ENCODE measurements at regions not wholly inside any gene's neighbourhood (a gene's known extent, or its start where the extent isn't known, plus 50 kb on each side); places are given as distances from the start of the nearest gene placed in this dataset.
"Not testable (repeated sequence)": the region's sequence is repeated elsewhere in the genome, so short reads cannot be mapped to it uniquely, and the experiment has no call there.

- Histone ChIP-seq H3K9me3 (ENCODE audit: control insufficient read depth in 5 of 5, low read length in 5 of 5) (peaks cover 0 to 5% (median 0%) of the 10 kb centered on the region in 5 donors), H3K4me3 (ENCODE audit: low read depth in 1 of 5, low read length in 5 of 5) (no peak overlapping the region), H3K4me1 (ENCODE audit: control insufficient read depth in 5 of 5, insufficient read depth in 5 of 5, low read length in 5 of 5) (peaks cover 0 to 12% (median 0%) of the 10 kb centered on the region in 5 donors), H3K27ac (ENCODE audit: low read depth, low read length) (no peak overlapping the region), H3K9ac (ENCODE audit: low read length in 5 of 5) (no peak overlapping the region), H3K27me3 (ENCODE audit: control insufficient read depth in 5 of 5, insufficient read depth in 4 of 5, low read length in 5 of 5) (peaks cover 0 to 5% (median 0%) of the 10 kb centered on the region in 5 donors), H3K36me3 (ENCODE audit: control insufficient read depth in 5 of 5, insufficient read depth in 5 of 5, low read length in 5 of 5) (no peaks in the 10 kb centered on the region)
Measured at GRCh38 chr3:75300606-75301005, 363.5 kb upstream of the FRG2C start.

GRCh38 chr3:75301050-75301449, 363.1 kb upstream of the FRG2C start:
- not testable (repeated sequence) for H3K9me3 ChIP-seq (ENCODE audit: control insufficient read depth in 5 of 5, low read length in 5 of 5); H3K36me3 ChIP-seq (ENCODE audit: control insufficient read depth in 5 of 5, insufficient read depth in 5 of 5, low read length in 5 of 5); H3K27me3 ChIP-seq (ENCODE audit: control insufficient read depth in 5 of 5, insufficient read depth in 4 of 5, low read length in 5 of 5); H3K9ac ChIP-seq (ENCODE audit: low read length in 5 of 5); H3K27ac ChIP-seq (ENCODE audit: low read depth, low read length); H3K4me3 ChIP-seq (ENCODE audit: low read depth in 1 of 5, low read length in 5 of 5)
- H3K4me1 ChIP-seq (ENCODE audit: control insufficient read depth in 5 of 5, insufficient read depth in 5 of 5, low read length in 5 of 5), result peaks cover 0 to 12% (median 0%) of the 10 kb centered on the region in 5 donors

- no peak overlapping the region for H3K27ac ChIP-seq (ENCODE audit: low read depth, low read length)
- H3K4me3 ChIP-seq (ENCODE audit: low read depth in 1 of 5, low read length in 5 of 5), result no peak overlapping the region
- peaks cover 0 to 5% (median 0%) of the 10 kb centered on the region in 5 donors for H3K27me3 ChIP-seq (ENCODE audit: control insufficient read depth in 5 of 5, insufficient read depth in 4 of 5, low read length in 5 of 5)
- H3K36me3 ChIP-seq (ENCODE audit: control insufficient read depth in 5 of 5, insufficient read depth in 5 of 5, low read length in 5 of 5), result no peaks in the 10 kb centered on the region
- no peaks in the 10 kb centered on the region for H3K9me3 ChIP-seq (ENCODE audit: control insufficient read depth in 5 of 5, low read length in 5 of 5)
- peaks cover 0 to 12% (median 0%) of the 10 kb centered on the region in 5 donors for H3K4me1 ChIP-seq (ENCODE audit: control insufficient read depth in 5 of 5, insufficient read depth in 5 of 5, low read length in 5 of 5)
- H3K9ac ChIP-seq (ENCODE audit: low read length in 5 of 5), result no peak overlapping the region
Measured at GRCh38 chr3:75303741-75304140, 360.4 kb upstream of the FRG2C start.

DNA sequence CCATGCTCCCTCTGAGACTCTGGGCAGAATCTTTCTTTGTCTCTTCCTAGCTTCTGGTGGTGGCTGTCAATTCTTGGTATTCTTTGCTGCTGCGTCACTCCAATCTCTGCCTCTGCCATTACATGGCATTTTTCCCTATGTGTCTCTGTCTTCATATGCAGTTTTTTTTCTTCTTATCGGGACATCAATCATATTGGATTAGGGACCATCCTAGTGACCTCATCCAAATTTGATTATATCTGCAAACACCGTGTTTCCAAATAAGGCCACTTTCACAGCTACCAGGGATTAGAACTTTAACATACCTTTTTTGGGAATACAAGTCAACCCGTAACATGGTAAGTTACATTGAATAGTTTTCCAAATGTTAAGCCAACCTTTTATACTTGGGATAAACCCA, 358.2 kb upstream of the FRG2C start:
- Histone ChIP-seq H3K9ac (ENCODE audit: low read length in 5 of 5) (no peak overlapping the region), H3K27ac (ENCODE audit: low read depth, low read length) (no peak overlapping the region), H3K27me3 (ENCODE audit: control insufficient read depth in 5 of 5, insufficient read depth in 4 of 5, low read length in 5 of 5) (peaks cover 0 to 5% (median 0%) of the 10 kb centered on the region in 5 donors), H3K4me3 (ENCODE audit: low read depth in 1 of 5, low read length in 5 of 5) (no peak overlapping the region), H3K4me1 (ENCODE audit: control insufficient read depth in 5 of 5, insufficient read depth in 5 of 5, low read length in 5 of 5) (peaks cover 0 to 8% (median 0%) of the 10 kb centered on the region in 5 donors), H3K36me3 (ENCODE audit: control insufficient read depth in 5 of 5, insufficient read depth in 5 of 5, low read length in 5 of 5) (no peaks in the 10 kb centered on the region), H3K9me3 (ENCODE audit: control insufficient read depth in 5 of 5, low read length in 5 of 5) (no peaks in the 10 kb centered on the region)

GRCh38 chr3:75311306-75311705, 352.8 kb upstream of the FRG2C start:
- H3K9me3 ChIP-seq (ENCODE audit: control insufficient read depth in 5 of 5, low read length in 5 of 5); H3K4me3 ChIP-seq (ENCODE audit: low read depth in 1 of 5, low read length in 5 of 5); H3K9ac ChIP-seq (ENCODE audit: low read length in 5 of 5); H3K36me3 ChIP-seq (ENCODE audit: control insufficient read depth in 5 of 5, insufficient read depth in 5 of 5, low read length in 5 of 5); H3K27me3 ChIP-seq (ENCODE audit: control insufficient read depth in 5 of 5, insufficient read depth in 4 of 5, low read length in 5 of 5); H3K27ac ChIP-seq (ENCODE audit: low read depth, low read length); H3K4me1 ChIP-seq (ENCODE audit: control insufficient read depth in 5 of 5, insufficient read depth in 5 of 5, low read length in 5 of 5): not testable (repeated sequence)

DNA sequence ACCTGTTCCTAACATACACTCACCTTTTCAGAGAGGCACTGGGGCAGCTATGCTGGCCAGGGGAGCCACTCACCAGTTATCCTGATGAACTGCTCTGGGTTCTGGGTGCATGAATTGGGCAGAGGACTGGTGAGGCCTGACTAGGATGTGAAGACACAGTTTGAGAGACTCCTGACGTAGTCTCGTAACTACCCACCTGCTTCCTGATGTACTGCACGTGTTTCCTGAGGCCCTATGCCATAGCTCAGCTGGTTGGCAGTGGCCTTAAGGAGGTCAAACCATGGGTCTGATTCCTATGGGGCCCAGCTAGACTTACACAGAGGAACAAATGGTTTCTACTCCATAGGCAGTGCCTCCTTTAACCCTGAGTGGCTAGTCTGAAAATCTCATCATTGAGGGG, 351.7 kb upstream of the FRG2C start:
- not testable (repeated sequence) for H3K4me1 ChIP-seq (ENCODE audit: control insufficient read depth in 5 of 5, insufficient read depth in 5 of 5, low read length in 5 of 5); H3K4me3 ChIP-seq (ENCODE audit: low read depth in 1 of 5, low read length in 5 of 5); H3K27me3 ChIP-seq (ENCODE audit: control insufficient read depth in 5 of 5, insufficient read depth in 4 of 5, low read length in 5 of 5); H3K9ac ChIP-seq (ENCODE audit: low read length in 5 of 5); H3K9me3 ChIP-seq (ENCODE audit: control insufficient read depth in 5 of 5, low read length in 5 of 5); H3K36me3 ChIP-seq (ENCODE audit: control insufficient read depth in 5 of 5, insufficient read depth in 5 of 5, low read length in 5 of 5); H3K27ac ChIP-seq (ENCODE audit: low read depth, low read length)

GRCh38 chr3:75319776-75320175, 344.4 kb upstream of the FRG2C start:
- not testable (repeated sequence) for H3K27ac ChIP-seq (ENCODE audit: low read depth, low read length); H3K9ac ChIP-seq (ENCODE audit: low read length in 5 of 5); H3K36me3 ChIP-seq (ENCODE audit: control insufficient read depth in 5 of 5, insufficient read depth in 5 of 5, low read length in 5 of 5); H3K4me1 ChIP-seq (ENCODE audit: control insufficient read depth in 5 of 5, insufficient read depth in 5 of 5, low read length in 5 of 5); H3K4me3 ChIP-seq (ENCODE audit: low read depth in 1 of 5, low read length in 5 of 5); H3K9me3 ChIP-seq (ENCODE audit: control insufficient read depth in 5 of 5, low read length in 5 of 5); H3K27me3 ChIP-seq (ENCODE audit: control insufficient read depth in 5 of 5, insufficient read depth in 4 of 5, low read length in 5 of 5)

- Histone ChIP-seq H3K27ac (ENCODE audit: low read depth, low read length) (no peak overlapping the region), H3K9ac (ENCODE audit: low read length in 5 of 5) (no peak overlapping the region), H3K4me3 (ENCODE audit: low read depth in 1 of 5, low read length in 5 of 5) (no peak overlapping the region), H3K36me3 (ENCODE audit: control insufficient read depth in 5 of 5, insufficient read depth in 5 of 5, low read length in 5 of 5) (no peaks in the 10 kb centered on the region), H3K4me1 (ENCODE audit: control insufficient read depth in 5 of 5, insufficient read depth in 5 of 5, low read length in 5 of 5) (no peaks in the 10 kb centered on the region), H3K9me3 (ENCODE audit: control insufficient read depth in 5 of 5, low read length in 5 of 5) (no peaks in the 10 kb centered on the region), H3K27me3 (ENCODE audit: control insufficient read depth in 5 of 5, insufficient read depth in 4 of 5, low read length in 5 of 5) (no peaks in the 10 kb centered on the region)
Measured at GRCh38 chr3:75320369-75320768, 343.8 kb upstream of the FRG2C start.

GRCh38 chr3:75321060-75321459, 343.1 kb upstream of the FRG2C start:
- Histone ChIP-seq H3K9me3 (ENCODE audit: control insufficient read depth in 5 of 5, low read length in 5 of 5) (no peaks in the 10 kb centered on the region), H3K36me3 (ENCODE audit: control insufficient read depth in 5 of 5, insufficient read depth in 5 of 5, low read length in 5 of 5) (no peaks in the 10 kb centered on the region), H3K27me3 (ENCODE audit: control insufficient read depth in 5 of 5, insufficient read depth in 4 of 5, low read length in 5 of 5) (no peaks in the 10 kb centered on the region), H3K4me1 (ENCODE audit: control insufficient read depth in 5 of 5, insufficient read depth in 5 of 5, low read length in 5 of 5) (no peaks in the 10 kb centered on the region), H3K27ac (ENCODE audit: low read depth, low read length) (no peak overlapping the region), H3K4me3 (ENCODE audit: low read depth in 1 of 5, low read length in 5 of 5) (no peak overlapping the region), H3K9ac (ENCODE audit: low read length in 5 of 5) (no peak overlapping the region)

DNA sequence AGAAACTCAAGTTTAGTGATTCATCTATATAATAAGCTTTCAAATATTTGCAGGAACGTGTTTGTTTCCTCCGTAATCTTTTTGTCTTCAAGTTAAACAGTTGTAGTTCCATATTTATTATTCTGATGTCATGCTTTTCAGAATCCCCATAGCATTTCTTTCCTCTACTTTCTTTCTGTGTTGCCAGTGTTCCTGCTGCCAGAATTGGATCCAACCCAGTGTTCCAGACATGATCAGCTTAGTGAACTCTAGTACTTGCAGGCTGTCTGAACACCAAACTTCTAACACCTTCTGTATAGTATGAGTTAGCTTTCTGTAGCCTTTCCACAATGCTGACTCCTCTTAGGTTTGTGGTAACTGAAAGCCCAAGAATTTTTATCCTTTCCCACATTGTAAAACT, 340.2 kb upstream of the FRG2C start:
- H3K9ac ChIP-seq (ENCODE audit: low read length in 5 of 5); H3K27me3 ChIP-seq (ENCODE audit: control insufficient read depth in 5 of 5, insufficient read depth in 4 of 5, low read length in 5 of 5); H3K9me3 ChIP-seq (ENCODE audit: control insufficient read depth in 5 of 5, low read length in 5 of 5); H3K36me3 ChIP-seq (ENCODE audit: control insufficient read depth in 5 of 5, insufficient read depth in 5 of 5, low read length in 5 of 5); H3K27ac ChIP-seq (ENCODE audit: low read depth, low read length); H3K4me1 ChIP-seq (ENCODE audit: control insufficient read depth in 5 of 5, insufficient read depth in 5 of 5, low read length in 5 of 5); H3K4me3 ChIP-seq (ENCODE audit: low read depth in 1 of 5, low read length in 5 of 5): not testable (repeated sequence)

DNA sequence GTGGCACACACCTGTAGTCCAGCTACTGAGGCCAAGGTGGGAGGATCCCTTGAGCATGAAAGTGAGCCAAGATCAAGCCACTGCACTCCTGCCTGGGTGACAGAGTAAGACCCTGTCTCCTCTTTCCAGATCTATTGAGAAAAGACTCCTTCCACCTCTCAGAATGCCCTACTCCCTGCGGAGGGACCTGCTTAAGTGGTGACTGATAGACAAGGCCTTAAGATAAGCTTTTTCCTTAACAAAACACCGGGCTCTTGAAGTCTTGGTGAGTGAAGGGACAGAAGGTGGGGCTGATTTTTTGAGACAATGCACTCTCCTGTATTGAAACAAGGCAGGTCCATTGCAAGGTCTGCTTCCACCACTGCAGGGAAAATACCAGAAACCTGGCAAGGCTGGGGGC, 338.4 kb upstream of the FRG2C start:
- no peaks in the 10 kb centered on the region for H3K9me3 ChIP-seq (ENCODE audit: control insufficient read depth in 5 of 5, low read length in 5 of 5)
- H3K27me3 ChIP-seq (ENCODE audit: control insufficient read depth in 5 of 5, insufficient read depth in 4 of 5, low read length in 5 of 5), result peaks cover 0 to 5% (median 3%) of the 10 kb centered on the region in 5 donors
- no peak overlapping the region for H3K4me3 ChIP-seq (ENCODE audit: low read depth in 1 of 5, low read length in 5 of 5)
- H3K9ac ChIP-seq (ENCODE audit: low read length in 5 of 5), result no peak overlapping the region
- H3K27ac ChIP-seq (ENCODE audit: low read depth, low read length), result no peak overlapping the region
- no peaks in the 10 kb centered on the region for H3K4me1 ChIP-seq (ENCODE audit: control insufficient read depth in 5 of 5, insufficient read depth in 5 of 5, low read length in 5 of 5)
- H3K36me3 ChIP-seq (ENCODE audit: control insufficient read depth in 5 of 5, insufficient read depth in 5 of 5, low read length in 5 of 5), result no peaks in the 10 kb centered on the region
